ENCODE measurements at regions not wholly inside any gene's neighbourhood (a gene's known extent, or its start where the extent isn't known, plus 50 kb on each side); places are given as distances from the start of the nearest gene placed in this dataset.

DNA sequence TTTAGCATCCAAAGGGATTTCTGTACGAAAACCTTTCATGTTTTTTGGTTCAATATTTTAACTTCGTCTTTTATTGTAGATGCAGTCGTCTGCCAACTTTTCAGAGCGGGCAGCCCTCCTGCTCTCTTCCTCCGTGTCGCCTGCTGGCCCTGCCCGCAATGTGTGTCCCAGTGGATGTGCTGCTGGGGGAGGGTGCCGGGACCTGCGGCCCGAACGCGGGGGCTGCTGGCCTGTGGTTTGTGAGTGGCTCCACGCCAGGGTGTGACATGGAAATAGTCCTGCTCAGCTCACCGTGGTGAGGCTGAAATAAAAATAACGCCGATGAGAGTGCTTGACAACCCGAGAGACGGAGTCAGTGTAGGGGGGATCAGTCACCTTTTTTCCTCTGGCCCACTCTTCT is 59.7 kb upstream of the GRPEL1 start:
- DNase-seq (ENCODE audit: low spot score) = no peak

DNA sequence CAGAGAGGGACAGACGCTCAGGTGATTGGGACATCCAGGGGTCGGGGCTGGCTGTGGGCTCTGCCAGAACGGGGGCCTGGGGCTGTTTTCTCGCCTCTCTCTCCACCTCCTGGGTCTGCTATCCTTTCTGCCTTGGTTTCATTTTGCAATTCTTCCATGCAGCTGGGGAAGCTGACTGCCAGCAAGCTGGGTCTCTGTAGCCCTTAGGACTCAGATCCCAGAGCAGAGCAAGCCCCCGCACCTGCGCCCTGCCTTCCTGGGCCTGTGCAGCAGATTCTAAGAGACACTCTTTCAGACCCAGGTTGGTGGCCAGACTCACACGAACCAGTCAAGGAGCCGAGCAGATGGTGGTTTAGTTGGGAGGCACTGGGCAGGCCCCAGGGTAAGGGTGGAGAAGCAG is 59.1 kb upstream of the GRPEL1 start:
- no peak for DNase-seq (ENCODE audit: low spot score)

DNA sequence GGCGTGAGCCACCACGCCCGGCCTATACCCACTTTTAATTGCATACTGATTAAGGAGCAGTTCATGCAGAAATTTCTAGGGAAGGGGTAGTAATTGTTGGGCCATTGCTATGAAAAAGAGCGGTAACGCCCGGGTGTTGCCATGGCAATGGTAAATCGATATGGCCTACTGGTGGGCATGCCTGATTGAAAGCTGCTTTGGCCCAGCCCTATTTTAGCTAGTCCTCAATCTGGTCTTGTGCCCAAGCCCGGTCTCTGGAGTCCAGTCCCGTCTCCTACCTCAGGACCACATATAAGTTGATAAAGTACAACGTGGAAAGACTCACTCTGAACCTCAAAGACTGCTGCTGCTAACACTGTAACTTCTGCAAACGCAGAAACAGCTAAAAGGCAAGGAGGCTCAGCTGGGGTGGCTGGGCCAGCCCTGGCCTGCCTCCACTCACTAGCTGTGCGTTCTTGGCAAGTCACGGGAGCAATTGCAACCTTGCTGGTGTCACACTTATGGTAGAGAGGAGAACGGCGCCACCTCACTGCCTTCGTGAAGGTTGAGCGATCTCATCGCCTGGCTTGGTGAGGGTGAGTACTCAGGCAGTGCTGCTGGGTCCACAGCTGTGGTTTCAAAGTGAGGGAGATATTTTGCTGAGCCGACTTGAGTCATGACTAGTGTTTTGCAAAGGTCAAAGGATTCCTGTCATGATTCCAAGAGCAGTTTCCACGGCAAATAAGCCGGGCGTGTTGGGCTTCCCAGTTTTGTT is 57.0 kb upstream of the GRPEL1 start:
- no peak for DNase-seq (ENCODE audit: low spot score)

DNA sequence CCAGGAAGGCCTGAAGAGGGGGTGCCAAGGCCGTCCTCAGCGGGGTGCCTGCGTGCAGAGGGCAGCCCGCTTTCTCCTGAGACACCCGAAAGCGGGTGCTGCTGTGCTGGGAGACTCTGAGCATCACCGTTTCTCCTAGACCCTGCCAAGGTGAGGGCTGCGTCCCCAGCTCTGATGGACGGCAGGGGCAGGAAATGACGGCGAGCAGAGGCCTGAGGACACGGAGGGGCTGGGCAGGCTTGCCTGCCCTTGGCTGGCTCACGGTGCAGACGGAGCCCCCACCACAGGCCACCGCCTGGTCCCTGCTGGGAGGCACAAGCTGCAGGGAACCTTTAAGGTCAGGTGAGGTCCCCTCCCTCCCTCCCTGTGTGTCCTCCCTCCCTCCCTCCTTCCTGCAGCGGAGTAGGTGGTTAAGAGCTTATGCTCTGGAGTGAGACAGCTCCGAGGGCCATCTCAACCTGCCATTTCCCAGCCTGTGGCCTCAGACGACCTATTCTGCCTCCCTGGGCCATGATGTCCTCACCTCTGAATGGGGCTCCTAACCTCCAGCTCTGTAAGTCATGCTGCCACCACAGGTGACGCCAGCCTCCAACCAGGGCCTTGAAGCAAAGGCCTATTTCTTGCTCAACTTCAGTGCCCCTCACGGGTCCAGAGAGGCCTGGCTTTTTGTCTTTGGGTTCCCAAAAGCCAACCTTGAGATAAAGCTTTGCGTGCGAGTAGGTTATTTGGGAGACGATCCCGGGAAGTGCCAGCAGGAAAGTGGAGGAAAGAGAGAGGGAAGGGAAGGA is 54.2 kb upstream of the GRPEL1 start:
- DNase-seq (ENCODE audit: low spot score) = no peak

DNA sequence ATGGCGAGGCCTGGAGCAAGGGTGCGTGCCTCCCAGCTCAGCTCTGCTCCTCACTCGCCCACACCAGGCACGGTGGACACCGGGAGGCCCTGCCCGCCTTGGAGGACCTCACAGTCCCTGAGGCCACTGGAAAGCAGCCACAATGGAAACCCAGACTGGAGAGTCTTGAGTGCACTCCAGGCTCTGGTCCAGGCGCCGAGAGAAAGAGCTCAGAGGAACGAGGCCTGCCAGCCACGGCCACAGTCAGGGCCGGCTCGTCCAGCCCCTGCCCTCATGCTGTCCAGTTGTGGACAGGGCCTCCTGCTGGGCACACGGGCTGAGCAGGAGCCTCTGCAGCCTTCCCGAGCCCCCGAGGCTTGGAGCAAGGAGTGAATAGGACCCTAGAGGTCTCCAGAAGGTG is 53.3 kb upstream of the GRPEL1 start:
- DNase-seq (ENCODE audit: low spot score) = no peak

DNA sequence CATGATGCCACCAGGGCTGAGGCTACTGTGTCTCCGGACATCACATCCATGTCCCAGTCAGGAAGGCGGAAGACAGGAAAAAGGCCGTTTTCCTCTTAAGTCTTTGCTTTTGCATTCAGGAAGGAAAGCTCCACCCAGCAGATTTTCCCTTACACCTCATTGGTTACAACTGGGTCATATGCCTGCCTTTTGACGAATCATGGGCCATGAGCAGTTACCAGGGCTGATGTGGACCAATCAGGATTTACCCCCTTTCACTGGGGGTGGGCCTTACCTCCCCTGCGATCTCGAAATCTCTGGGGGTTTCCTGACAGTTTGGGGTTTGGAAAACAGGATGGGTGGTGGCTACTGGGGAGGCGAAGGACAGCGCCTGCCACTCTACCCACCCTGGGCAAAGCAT is 52.5 kb upstream of the GRPEL1 start:
- no peak for DNase-seq (ENCODE audit: low spot score)

DNA sequence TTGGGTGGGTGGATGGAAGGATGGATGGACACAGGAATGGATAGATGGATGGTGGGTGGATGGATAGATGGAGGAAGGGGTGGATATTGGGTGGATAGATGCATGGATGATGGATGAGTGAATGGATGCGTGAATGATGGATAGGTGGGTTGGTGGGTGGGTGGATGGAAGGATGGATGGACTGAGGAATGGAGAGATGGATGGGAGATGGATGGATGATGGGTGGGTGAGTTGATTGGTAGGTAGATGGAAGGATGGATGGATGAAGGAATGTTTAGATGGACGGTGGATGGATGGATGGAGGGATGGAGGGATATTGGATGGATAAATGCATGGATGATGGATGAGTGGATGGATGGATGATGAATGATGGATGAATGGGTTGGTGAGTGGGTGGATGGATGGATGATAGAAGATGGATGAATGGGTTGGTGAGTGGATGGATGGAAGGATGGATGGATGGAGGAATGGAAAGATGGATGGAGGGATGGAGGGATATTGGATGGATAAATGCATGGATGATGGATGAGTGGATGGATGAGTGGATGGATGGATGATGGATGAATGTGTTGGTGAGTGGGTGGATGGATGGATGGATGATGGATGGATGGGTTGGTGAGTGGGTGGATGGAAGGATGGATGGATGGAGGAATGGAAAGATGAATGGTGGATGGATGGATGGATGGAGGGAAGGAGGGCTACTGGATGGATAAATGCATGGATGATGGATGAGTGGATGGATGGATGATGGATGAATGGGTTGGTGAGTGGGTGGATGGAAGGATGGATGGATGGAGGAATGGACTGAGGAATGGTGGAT is 50.4 kb upstream of the GRPEL1 start:
- no peak for DNase-seq (ENCODE audit: low spot score)
